OCI-LY1 (cell line): ENCODE measurements at regions not wholly inside any gene's neighbourhood (a gene's known extent, or its start where the extent isn't known, plus 50 kb on each side); places are given as distances from the start of the nearest gene placed in this dataset.
A peak's percentile ranks its signal among the peaks of the same experiment; 100 is the strongest.

ENCODE experiments used
- H2AFZ ChIP-seq: fragments of 200-600 bp; sonication (generic), shearing (Covaris generic); 2 replicates; pipeline ENCODE4 v1.6.0; 2014; ENCODE audit warnings: antibody characterized with exemption, mild to moderate bottlenecking, low read length
- H3F3A ChIP-seq: fragments of 200-600 bp; sonication (generic), shearing (Covaris generic); 2 replicates; pipeline ENCODE4 v1.6.0; 2014; ENCODE audit warnings: mild to moderate bottlenecking, antibody characterized with exemption, low read length, moderate library complexity; ENCODE audit not compliant: insufficient read depth
- H3K27ac ChIP-seq: fragments of 200-600 bp; sonication (generic); 2 replicates; pipeline ENCODE4 v1.5.1; 2014; ENCODE audit warnings: low read length, mixed run types, mild to moderate bottlenecking, low read depth; ENCODE audit not compliant: poor library complexity, severe bottlenecking
- H3K27me3 ChIP-seq: fragments of 200-600 bp; sonication (generic); 2 replicates; pipeline ENCODE4 v1.6.0; 2014; ENCODE audit warnings: antibody characterized with exemption, mild to moderate bottlenecking, low read length, moderate library complexity; ENCODE audit not compliant: insufficient read depth
- H3K36me3 ChIP-seq: fragments of 200-600 bp; sonication (generic); 2 replicates; pipeline ENCODE4 v1.6.1; 2014; ENCODE audit warnings: mild to moderate bottlenecking, antibody characterized with exemption, low read length, moderate library complexity, mixed read lengths; ENCODE audit not compliant: insufficient read depth
- H3K4me1 ChIP-seq: fragments of 200-600 bp; sonication (generic); 2 replicates; pipeline ENCODE4 v1.5.1; 2014; ENCODE audit warnings: mild to moderate bottlenecking, low read length, moderate library complexity; ENCODE audit not compliant: insufficient read depth, severe bottlenecking
- H3K4me2 ChIP-seq: fragments of 200-600 bp; sonication (generic), shearing (Covaris generic); 2 replicates; pipeline ENCODE4 v1.6.1; 2014; ENCODE audit warnings: low read length
- H3K4me3 ChIP-seq: fragments of 200-600 bp; sonication (generic); 2 replicates; pipeline ENCODE4 v1.5.1; 2014; ENCODE audit warnings: low read length, low read depth, mild to moderate bottlenecking, mixed read lengths; ENCODE audit not compliant: poor library complexity, severe bottlenecking
- H3K79me2 ChIP-seq: fragments of 200-600 bp; shearing (Covaris generic); 2 replicates; pipeline ENCODE4 v1.6.1; 2016; ENCODE audit warnings: mixed run types, low read length, mixed read lengths; ENCODE audit not compliant: insufficient read depth
- H3K9ac ChIP-seq: fragments of 200-600 bp; sonication (generic), shearing (Covaris generic); 2 replicates; pipeline ENCODE4 v1.6.1; 2014; ENCODE audit warnings: mild to moderate bottlenecking, low read length, mixed read lengths
- H3K9me2 ChIP-seq: fragments of 200-600 bp; sonication (generic), shearing (Covaris generic); 2 replicates; pipeline ENCODE4 v1.6.1; 2014; ENCODE audit warnings: low read depth, mild to moderate bottlenecking, low read length, mixed read lengths
- H3K9me3 ChIP-seq: fragments of 200-600 bp; shearing (Covaris generic); 2 replicates; pipeline ENCODE4 v1.6.1; 2014; ENCODE audit warnings: low read length, mixed read lengths
- H4K20me1 ChIP-seq: fragments of 200-600 bp; sonication (generic), shearing (Covaris generic); 2 replicates; pipeline ENCODE4 v1.6.0; 2016; ENCODE audit warnings: mild to moderate bottlenecking, low read length; ENCODE audit not compliant: insufficient read depth
- CTCF ChIP-seq: fragments of 200-600 bp; sonication (generic), shearing (Covaris generic); IDR thresholded peaks from 2 replicates; pipeline ENCODE4 v1.5.1; 2017; ENCODE audit warnings: mild to moderate bottlenecking, antibody characterized with exemption, low read length, moderate library complexity, mixed read lengths
- EZH2 ChIP-seq: fragments of 200-600 bp; sonication (generic), shearing (Covaris generic); IDR thresholded peaks from 2 replicates; pipeline ENCODE4 v1.8.0; 2017; ENCODE audit warnings: borderline replicate concordance, mixed run types, mild to moderate bottlenecking, antibody characterized with exemption, low read length, moderate library complexity, mixed read lengths

- H3K9ac ChIP-seq, result no peak overlapping the region
- no peaks in the 10 kb centered on the region for H3K9me2 ChIP-seq
- H3K9me3 ChIP-seq, result no peaks in the 10 kb centered on the region
- H3K27ac ChIP-seq, result no peak overlapping the region
- no peak overlapping the region for H2AFZ ChIP-seq
- no peaks in the 10 kb centered on the region for H3F3A ChIP-seq
- H3K27me3 ChIP-seq, result no peaks in the 10 kb centered on the region
- H3K36me3 ChIP-seq, result no peaks in the 10 kb centered on the region
- no peaks in the 10 kb centered on the region for H3K79me2 ChIP-seq
- no peak overlapping the region for H3K4me3 ChIP-seq
- TF ChIP-seq EZH2, result no peak
- no peak for TF ChIP-seq CTCF
- no peaks in the 10 kb centered on the region for H4K20me1 ChIP-seq
- H3K4me2 ChIP-seq, result no peak overlapping the region
- no peaks in the 10 kb centered on the region for H3K4me1 ChIP-seq
These were observed 557.3 kb upstream of the ANO5 start for GRCh38 chr11:21635394-21636145.

- Histone ChIP-seq H3K4me1 (peaks cover 4% of the 10 kb centered on the region), H3K4me2 (no peak overlapping the region), H3K79me2 (no peaks in the 10 kb centered on the region), H3K27ac (no peak overlapping the region), H3K9ac (no peak overlapping the region), H3K27me3 (no peaks in the 10 kb centered on the region), H3K4me3 (no peak overlapping the region), H2AFZ (no peak overlapping the region), H3K36me3 (no peaks in the 10 kb centered on the region), H3K9me3 (no peaks in the 10 kb centered on the region), H3F3A (no peaks in the 10 kb centered on the region), H3K9me2 (no peaks in the 10 kb centered on the region), H4K20me1 (no peaks in the 10 kb centered on the region)
- TF ChIP-seq CTCF (no peak), EZH2 (no peak)
These were observed 556.3 kb upstream of the ANO5 start for GRCh38 chr11:21636561-21636960.

GRCh38 chr11:21640491-21640890 is 552.4 kb upstream of the ANO5 start:
- H4K20me1 ChIP-seq, result no peaks in the 10 kb centered on the region
- peaks cover 4% of the 10 kb centered on the region for H3K4me1 ChIP-seq
- H3K9ac ChIP-seq, result no peak overlapping the region
- no peaks in the 10 kb centered on the region for H3K79me2 ChIP-seq
- no peak overlapping the region for H3K4me2 ChIP-seq
- no peaks in the 10 kb centered on the region for H3K9me2 ChIP-seq
- no peaks in the 10 kb centered on the region for H3F3A ChIP-seq
- H3K9me3 ChIP-seq, result no peaks in the 10 kb centered on the region
- no peak overlapping the region for H3K4me3 ChIP-seq
- H3K27me3 ChIP-seq, result no peaks in the 10 kb centered on the region
- peak overlapping the region; percentile 29 for H3K27ac ChIP-seq
- no peak for TF ChIP-seq EZH2
- no peak for TF ChIP-seq CTCF
- H3K36me3 ChIP-seq, result no peaks in the 10 kb centered on the region
- no peak overlapping the region for H2AFZ ChIP-seq
